HEK293 (cell line): ENCODE measurements at regions not wholly inside any gene's neighbourhood (a gene's known extent, or its start where the extent isn't known, plus 50 kb on each side); places are given as distances from the start of the nearest gene placed in this dataset.

Experiments
- CTCF ChIA-PET: fragments of 350-600 bp; formaldehyde crosslinking; extraction: SDS; loops from one replicate; lab custom pipeline; 2021; ENCODE audit warnings: antibody characterized with exemption; lab: Yijun Ruan, JAX
- POLR2A ChIA-PET: fragments of 300-600 bp; formaldehyde crosslinking; extraction: SDS; loops from one replicate; lab custom pipeline; 2020; ENCODE audit warnings: antibody characterized with exemption, inconsistent platforms; lab: Yijun Ruan, JAX
- H3K27ac ChIP-seq: fragments of 200-500 bp; sonication (Bioruptor generic); 2 replicates; pipeline ENCODE4 v1.5.1; 2014; ENCODE audit warnings: low read depth, low read length, control low read depth, inconsistent platforms; ENCODE audit errors: extremely low read depth
- H3K36me3 ChIP-seq, 2 experiments: fragments of 200-500 bp in 1 of 2; sonication (Bioruptor generic) in 1 of 2; 1 replicate in 1 of 2; 2 replicates in 1 of 2; pipeline ENCODE4 v1.5.1; 2014 to 2017; ENCODE audit warnings: inconsistent platforms in 2 of 2, low read length in 2 of 2; ENCODE audit not compliant: control insufficient read depth in 2 of 2, insufficient read depth in 1 of 2
- H3K4me1 ChIP-seq: fragments of 200-500 bp; sonication (Bioruptor generic); 2 replicates; pipeline ENCODE4 v1.5.1; 2014; ENCODE audit warnings: mild to moderate bottlenecking, low read length, inconsistent platforms; ENCODE audit not compliant: control insufficient read depth, insufficient read depth
- H3K4me3 ChIP-seq: 2 replicates; pipeline ENCODE4 v1.5.1; 2011; ENCODE audit warnings: low read depth, mild to moderate bottlenecking, control low read depth, low read length, moderate library complexity
- H3K9me3 ChIP-seq: fragments of 200-500 bp; sonication (Bioruptor generic); 2 replicates; pipeline ENCODE4 v1.5.1; 2014; ENCODE audit warnings: low read depth, low read length, inconsistent platforms; ENCODE audit not compliant: control insufficient read depth, insufficient read depth
- BCL6B ChIP-seq: fragments of 450-650 bp; formaldehyde crosslinking; IDR thresholded peaks from 2 replicates; pipeline ENCODE4 v1.5.1; 2017; ENCODE audit warnings: missing biosample characterization, missing genetic modification characterization
- KLF8 ChIP-seq: fragments of 450-650 bp; formaldehyde crosslinking; IDR thresholded peaks from 2 replicates; pipeline ENCODE4 v1.5.1; 2016; ENCODE audit warnings: missing biosample characterization, missing genetic modification characterization
- MZF1 ChIP-seq: fragments of 450-650 bp; formaldehyde crosslinking; IDR thresholded peaks from 2 replicates; pipeline ENCODE4 v1.5.1; 2017; ENCODE audit warnings: missing biosample characterization, missing genetic modification characterization, borderline replicate concordance
- PBX3 ChIP-seq: sonication (generic); formaldehyde crosslinking; IDR thresholded peaks from 2 replicates; pipeline ENCODE4 v1.8.1; 2022; ENCODE audit warnings: mild to moderate bottlenecking, moderate library complexity, missing genetic modification reagents
- PRDM10 ChIP-seq: fragments of 450-650 bp; formaldehyde crosslinking; IDR thresholded peaks from 2 replicates; pipeline ENCODE4 v1.5.1; 2016; ENCODE audit warnings: missing biosample characterization, missing genetic modification characterization
- SCRT1 ChIP-seq: fragments of 450-650 bp; formaldehyde crosslinking; IDR thresholded peaks from 2 replicates; pipeline ENCODE4 v1.5.1; 2016; ENCODE audit warnings: missing biosample characterization, missing genetic modification characterization, borderline replicate concordance
- WT1 ChIP-seq: fragments of 450-650 bp; formaldehyde crosslinking; IDR thresholded peaks from 2 replicates; pipeline ENCODE4 v1.5.1; 2016; ENCODE audit warnings: missing biosample characterization, missing genetic modification characterization
- ZNF16 ChIP-seq: fragments of 450-650 bp; formaldehyde crosslinking; IDR thresholded peaks from 2 replicates; pipeline ENCODE4 v1.5.1; 2016; ENCODE audit warnings: low read depth, missing biosample characterization, missing genetic modification characterization
- ZNF223 ChIP-seq: fragments of 450-650 bp; formaldehyde crosslinking; IDR thresholded peaks from 2 replicates; pipeline ENCODE4 v1.5.1; 2016; ENCODE audit warnings: missing biosample characterization, missing genetic modification characterization
- ZNF23 ChIP-seq: fragments of 450-650 bp; formaldehyde crosslinking; IDR thresholded peaks from 2 replicates; pipeline ENCODE4 v1.5.1; 2016; ENCODE audit warnings: missing biosample characterization, missing genetic modification characterization, borderline replicate concordance
- ZNF514 ChIP-seq: fragments of 450-650 bp; formaldehyde crosslinking; IDR thresholded peaks from 2 replicates; pipeline ENCODE4 v1.5.1; 2016; ENCODE audit warnings: missing biosample characterization, missing genetic modification characterization
- ZNF548 ChIP-seq: fragments of 450-650 bp; formaldehyde crosslinking; IDR thresholded peaks from 2 replicates; pipeline ENCODE4 v1.5.1; 2016; ENCODE audit warnings: missing biosample characterization, missing genetic modification characterization
- ZNF555 ChIP-seq: fragments of 450-650 bp; formaldehyde crosslinking; conservative IDR thresholded peaks from 2 replicates; pipeline ENCODE4 v1.5.1; 2017; ENCODE audit warnings: missing biosample characterization, mild to moderate bottlenecking, missing genetic modification characterization, inconsistent platforms
- ZNF621 ChIP-seq: fragments of 450-650 bp; formaldehyde crosslinking; IDR thresholded peaks from 2 replicates; pipeline ENCODE4 v1.5.1; 2017; ENCODE audit warnings: missing biosample characterization, missing genetic modification characterization
- ZNF639 ChIP-seq: fragments of 450-650 bp; formaldehyde crosslinking; IDR thresholded peaks from 2 replicates; pipeline ENCODE4 v1.5.1; 2016; ENCODE audit warnings: missing biosample characterization, missing genetic modification characterization
- TF ChIP-seq, protein P1 (sequence below): fragments of 450-650 bp; formaldehyde crosslinking; conservative IDR thresholded peaks from 2 replicates; pipeline ENCODE4 v1.5.1; 2016; ENCODE audit warnings: low read depth, missing biosample characterization, missing genetic modification characterization
- TF ChIP-seq, protein P2 (sequence below): fragments of 450-650 bp; formaldehyde crosslinking; IDR thresholded peaks from 2 replicates; pipeline ENCODE4 v1.5.1; 2016; ENCODE audit warnings: missing biosample characterization, missing genetic modification characterization, low read depth
- TF ChIP-seq, protein P3 (sequence below): fragments of 450-650 bp; formaldehyde crosslinking; IDR thresholded peaks from 2 replicates; pipeline ENCODE4 v1.5.1; 2016; ENCODE audit warnings: missing biosample characterization, missing genetic modification characterization

- no peak for TF ChIP-seq KLF8
- TF ChIP-seq PBX3 (CRISPR knock-in tag), result no peak
- TF ChIP-seq PRDM10 (tag by site-specific recombination), result no peak
- TF ChIP-seq ZNF23 (tag by site-specific recombination), result no peak
- no peak for TF ChIP-seq ZNF548 (tag by site-specific recombination)
- TF ChIP-seq ZNF555 (tag by site-specific recombination), result no peak
- no peak for TF ChIP-seq ZNF16 (tag by site-specific recombination)
- no peak for TF ChIP-seq ZNF621 (tag by site-specific recombination)
- no peak for TF ChIP-seq BCL6B
- TF ChIP-seq ZNF514 (tag by site-specific recombination), result no peak
- TF ChIP-seq, all 188 proteins: peak for 0
- Histone ChIP-seq H3K9me3 (no peaks in the 10 kb centered on the region), H3K27ac (no peak overlapping the region), H3K4me3 (no peak overlapping the region), H3K36me3 (no peaks in the 10 kb centered on the region), H3K4me1 (no peaks in the 10 kb centered on the region)
- CTCF ChIA-PET, result interaction anchor here (0.6 kb wide), 1 partner anchor 385 kb away, joined by 3 read pairs; no protein-coding TSS in a partner anchor
- POLR2A ChIA-PET, result no interaction called here
Measured at GRCh38 chr7:113292105-113292504, 173.8 kb upstream of the SMIM30 start.

DNA sequence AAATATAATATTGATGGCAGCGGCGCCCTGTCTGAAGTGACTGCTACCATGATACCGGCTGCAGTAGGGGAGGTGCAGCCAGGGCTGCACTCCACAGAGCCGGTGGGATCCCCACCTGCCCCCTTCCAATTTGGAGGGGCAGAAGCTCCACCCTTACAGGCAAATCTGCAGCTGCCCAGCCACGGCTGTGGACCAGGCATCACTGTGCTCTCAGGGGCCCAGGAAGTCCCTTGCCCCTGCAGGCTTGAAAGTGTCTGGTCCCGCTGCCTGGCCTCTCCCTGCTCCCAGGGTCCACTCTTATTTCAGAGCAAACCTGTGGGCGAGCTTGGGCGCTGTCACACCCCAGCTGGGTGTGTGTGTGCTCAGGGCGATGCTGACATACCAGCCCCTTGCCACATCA, 172.7 kb upstream of the SMIM30 start:
- ChIA-PET POLR2A (no interaction called here), CTCF (no interaction called here)
- H3K4me3 ChIP-seq, result no peak overlapping the region
- TF ChIP-seq MZF1 (tag by site-specific recombination) (no peak), WT1 (tag by site-specific recombination) (no peak), SCRT1 (tag by site-specific recombination) (no peak), ZNF223 (tag by site-specific recombination) (no peak), ZNF639 (tag by site-specific recombination) (no peak)
- TF ChIP-seq, protein P1, sequence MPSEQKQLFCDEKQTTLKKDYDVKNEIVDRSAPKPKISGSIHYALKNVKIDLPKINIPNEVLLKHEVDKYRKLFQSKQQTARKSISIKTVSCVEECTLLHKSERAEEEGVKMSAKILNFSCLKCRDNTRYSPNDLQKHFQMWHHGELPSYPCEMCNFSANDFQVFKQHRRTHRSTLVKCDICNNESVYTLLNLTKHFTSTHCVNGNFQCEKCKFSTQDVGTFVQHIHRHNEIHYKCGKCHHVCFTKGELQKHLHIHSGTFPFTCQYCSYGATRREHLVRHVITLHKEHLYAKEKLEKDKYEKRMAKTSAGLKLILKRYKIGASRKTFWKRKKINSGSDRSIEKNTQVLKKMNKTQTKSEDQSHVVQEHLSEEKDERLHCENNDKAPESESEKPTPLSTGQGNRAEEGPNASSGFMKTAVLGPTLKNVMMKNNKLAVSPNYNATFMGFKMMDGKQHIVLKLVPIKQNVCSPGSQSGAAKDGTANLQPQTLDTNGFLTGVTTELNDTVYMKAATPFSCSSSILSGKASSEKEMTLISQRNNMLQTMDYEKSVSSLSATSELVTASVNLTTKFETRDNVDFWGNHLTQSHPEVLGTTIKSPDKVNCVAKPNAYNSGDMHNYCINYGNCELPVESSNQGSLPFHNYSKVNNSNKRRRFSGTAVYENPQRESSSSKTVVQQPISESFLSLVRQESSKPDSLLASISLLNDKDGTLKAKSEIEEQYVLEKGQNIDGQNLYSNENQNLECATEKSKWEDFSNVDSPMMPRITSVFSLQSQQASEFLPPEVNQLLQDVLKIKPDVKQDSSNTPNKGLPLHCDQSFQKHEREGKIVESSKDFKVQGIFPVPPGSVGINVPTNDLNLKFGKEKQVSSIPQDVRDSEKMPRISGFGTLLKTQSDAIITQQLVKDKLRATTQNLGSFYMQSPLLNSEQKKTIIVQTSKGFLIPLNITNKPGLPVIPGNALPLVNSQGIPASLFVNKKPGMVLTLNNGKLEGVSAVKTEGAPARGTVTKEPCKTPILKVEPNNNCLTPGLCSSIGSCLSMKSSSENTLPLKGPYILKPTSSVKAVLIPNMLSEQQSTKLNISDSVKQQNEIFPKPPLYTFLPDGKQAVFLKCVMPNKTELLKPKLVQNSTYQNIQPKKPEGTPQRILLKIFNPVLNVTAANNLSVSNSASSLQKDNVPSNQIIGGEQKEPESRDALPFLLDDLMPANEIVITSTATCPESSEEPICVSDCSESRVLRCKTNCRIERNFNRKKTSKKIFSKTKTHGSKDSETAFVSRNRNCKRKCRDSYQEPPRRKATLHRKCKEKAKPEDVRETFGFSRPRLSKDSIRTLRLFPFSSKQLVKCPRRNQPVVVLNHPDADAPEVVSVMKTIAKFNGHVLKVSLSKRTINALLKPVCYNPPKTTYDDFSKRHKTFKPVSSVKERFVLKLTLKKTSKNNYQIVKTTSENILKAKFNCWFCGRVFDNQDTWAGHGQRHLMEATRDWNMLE (tag by site-specific recombination), result no peak
- TF ChIP-seq, protein P2, sequence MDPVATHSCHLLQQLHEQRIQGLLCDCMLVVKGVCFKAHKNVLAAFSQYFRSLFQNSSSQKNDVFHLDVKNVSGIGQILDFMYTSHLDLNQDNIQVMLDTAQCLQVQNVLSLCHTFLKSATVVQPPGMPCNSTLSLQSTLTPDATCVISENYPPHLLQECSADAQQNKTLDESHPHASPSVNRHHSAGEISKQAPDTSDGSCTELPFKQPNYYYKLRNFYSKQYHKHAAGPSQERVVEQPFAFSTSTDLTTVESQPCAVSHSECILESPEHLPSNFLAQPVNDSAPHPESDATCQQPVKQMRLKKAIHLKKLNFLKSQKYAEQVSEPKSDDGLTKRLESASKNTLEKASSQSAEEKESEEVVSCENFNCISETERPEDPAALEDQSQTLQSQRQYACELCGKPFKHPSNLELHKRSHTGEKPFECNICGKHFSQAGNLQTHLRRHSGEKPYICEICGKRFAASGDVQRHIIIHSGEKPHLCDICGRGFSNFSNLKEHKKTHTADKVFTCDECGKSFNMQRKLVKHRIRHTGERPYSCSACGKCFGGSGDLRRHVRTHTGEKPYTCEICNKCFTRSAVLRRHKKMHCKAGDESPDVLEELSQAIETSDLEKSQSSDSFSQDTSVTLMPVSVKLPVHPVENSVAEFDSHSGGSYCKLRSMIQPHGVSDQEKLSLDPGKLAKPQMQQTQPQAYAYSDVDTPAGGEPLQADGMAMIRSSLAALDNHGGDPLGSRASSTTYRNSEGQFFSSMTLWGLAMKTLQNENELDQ, result no peak
- TF ChIP-seq, protein P3, sequence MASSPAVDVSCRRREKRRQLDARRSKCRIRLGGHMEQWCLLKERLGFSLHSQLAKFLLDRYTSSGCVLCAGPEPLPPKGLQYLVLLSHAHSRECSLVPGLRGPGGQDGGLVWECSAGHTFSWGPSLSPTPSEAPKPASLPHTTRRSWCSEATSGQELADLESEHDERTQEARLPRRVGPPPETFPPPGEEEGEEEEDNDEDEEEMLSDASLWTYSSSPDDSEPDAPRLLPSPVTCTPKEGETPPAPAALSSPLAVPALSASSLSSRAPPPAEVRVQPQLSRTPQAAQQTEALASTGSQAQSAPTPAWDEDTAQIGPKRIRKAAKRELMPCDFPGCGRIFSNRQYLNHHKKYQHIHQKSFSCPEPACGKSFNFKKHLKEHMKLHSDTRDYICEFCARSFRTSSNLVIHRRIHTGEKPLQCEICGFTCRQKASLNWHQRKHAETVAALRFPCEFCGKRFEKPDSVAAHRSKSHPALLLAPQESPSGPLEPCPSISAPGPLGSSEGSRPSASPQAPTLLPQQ (tag by site-specific recombination), result no peak

More for the DNA sequence above, 172.7 kb upstream of the SMIM30 start:
- Histone ChIP-seq H3K4me1 (no peaks in the 10 kb centered on the region), H3K36me3 (no peaks in the 10 kb centered on the region), H3K9me3 (no peaks in the 10 kb centered on the region), H3K27ac (no peak overlapping the region)
